ENCODE measurements at regions not wholly inside any gene's neighbourhood (a gene's known extent, or its start where the extent isn't known, plus 50 kb on each side); places are given as distances from the start of the nearest gene placed in this dataset.

DNA sequence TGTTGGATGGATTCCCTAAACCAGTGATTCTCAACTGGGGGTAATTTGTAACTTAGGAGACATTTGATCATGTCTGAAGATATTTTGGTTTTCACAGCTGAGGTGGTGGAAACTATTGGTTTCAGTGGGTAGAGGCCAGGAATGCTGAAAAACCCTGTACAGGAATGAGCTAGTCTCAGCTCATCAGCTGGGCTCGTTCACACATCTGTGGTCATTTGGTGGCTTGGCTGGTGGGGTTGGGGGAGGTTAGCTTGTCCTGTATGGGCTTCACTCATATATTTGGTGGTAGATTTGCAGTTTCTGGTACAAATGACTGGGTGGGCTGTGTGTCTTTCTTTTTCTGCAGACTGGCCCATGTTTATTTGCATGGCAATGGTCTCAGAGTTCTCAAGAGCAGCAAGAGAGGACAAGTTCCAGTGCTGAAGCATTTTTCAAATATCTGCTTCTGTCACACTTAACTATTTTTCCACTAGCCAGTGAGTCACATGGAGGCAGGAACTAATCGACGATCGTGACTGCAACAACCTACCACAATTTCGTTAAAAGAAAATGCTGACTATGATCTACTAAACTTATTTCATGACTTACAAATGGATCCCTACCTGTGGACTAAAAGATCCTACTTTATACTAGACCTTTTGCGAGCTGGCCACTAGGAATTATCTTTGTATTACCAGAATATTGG, 321.7 kb upstream of the PLXNA2 start:
- no peaks in the 10 kb centered on the region; the same call in none of the 2 replicates for H3K9me3 Mint-ChIP-seq
- H3K4me3 Mint-ChIP-seq: no peak overlapping the region
- TF ChIP-seq, protein P1, sequence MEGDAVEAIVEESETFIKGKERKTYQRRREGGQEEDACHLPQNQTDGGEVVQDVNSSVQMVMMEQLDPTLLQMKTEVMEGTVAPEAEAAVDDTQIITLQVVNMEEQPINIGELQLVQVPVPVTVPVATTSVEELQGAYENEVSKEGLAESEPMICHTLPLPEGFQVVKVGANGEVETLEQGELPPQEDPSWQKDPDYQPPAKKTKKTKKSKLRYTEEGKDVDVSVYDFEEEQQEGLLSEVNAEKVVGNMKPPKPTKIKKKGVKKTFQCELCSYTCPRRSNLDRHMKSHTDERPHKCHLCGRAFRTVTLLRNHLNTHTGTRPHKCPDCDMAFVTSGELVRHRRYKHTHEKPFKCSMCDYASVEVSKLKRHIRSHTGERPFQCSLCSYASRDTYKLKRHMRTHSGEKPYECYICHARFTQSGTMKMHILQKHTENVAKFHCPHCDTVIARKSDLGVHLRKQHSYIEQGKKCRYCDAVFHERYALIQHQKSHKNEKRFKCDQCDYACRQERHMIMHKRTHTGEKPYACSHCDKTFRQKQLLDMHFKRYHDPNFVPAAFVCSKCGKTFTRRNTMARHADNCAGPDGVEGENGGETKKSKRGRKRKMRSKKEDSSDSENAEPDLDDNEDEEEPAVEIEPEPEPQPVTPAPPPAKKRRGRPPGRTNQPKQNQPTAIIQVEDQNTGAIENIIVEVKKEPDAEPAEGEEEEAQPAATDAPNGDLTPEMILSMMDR (IDR thresholded peaks at IDR 0.05): no peak
- no peak overlapping the region for H3K27ac Mint-ChIP-seq
- H3K4me1 Mint-ChIP-seq (ENCODE audit: low read depth): peaks cover 15% of the 10 kb centered on the region; the same call in 1 of the 2 replicates
- no peaks in the 10 kb centered on the region for H3K36me3 Mint-ChIP-seq (ENCODE audit: low read depth)
- no peaks in the 10 kb centered on the region for H3K27me3 Mint-ChIP-seq (ENCODE audit: insufficient read depth)
- DNase-seq: no peak

DNA sequence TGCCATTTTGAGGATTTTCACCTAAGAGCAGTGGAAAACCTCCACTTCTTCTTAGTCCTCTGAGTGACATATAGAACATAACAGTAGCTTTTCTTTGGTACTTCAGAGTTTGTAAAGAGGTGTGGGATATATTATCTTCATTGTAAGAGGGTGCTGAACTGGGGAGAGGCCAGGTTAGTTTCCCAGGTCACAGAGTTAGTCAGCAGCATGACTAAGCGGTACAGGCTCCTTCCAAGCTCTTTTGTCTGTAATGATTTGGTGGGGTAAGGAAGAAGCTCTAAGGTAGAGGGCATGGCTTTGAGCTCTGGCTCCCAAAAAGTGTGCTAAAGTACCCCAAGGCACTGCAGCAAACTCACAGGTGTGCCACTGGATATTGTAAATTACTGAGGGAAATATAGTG, 325.0 kb upstream of the PLXNA2 start:
- DNase-seq: no peak
- Mint-ChIP-seq H3K27me3 (ENCODE audit: insufficient read depth) (no peaks in the 10 kb centered on the region), H3K4me1 (ENCODE audit: low read depth) (no peaks in the 10 kb centered on the region), H3K36me3 (ENCODE audit: low read depth) (no peaks in the 10 kb centered on the region), H3K27ac (no peak overlapping the region), H3K4me3 (no peak overlapping the region), H3K9me3 (peaks cover 4% of the 10 kb centered on the region)
- TF ChIP-seq, protein P1 (IDR thresholded peaks at IDR 0.05): no peak

DNA sequence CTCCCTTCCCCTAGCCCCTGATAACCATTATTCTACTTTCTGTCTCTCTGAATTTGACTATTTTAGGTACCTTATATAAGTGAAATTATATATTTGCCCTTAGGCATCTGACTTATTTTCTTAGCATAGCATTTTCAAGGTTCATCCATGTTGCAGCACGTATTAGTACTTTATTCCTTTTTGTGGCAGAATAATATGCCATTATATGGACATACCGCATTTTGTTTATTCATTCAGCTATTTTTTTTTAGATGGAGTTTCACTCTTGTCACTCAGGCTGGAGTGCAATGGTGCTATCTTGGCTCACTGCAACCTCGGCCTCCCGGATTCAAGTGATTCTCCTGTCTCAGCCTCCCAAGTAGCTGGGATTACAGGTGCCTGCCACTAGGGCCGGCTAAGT, 326.2 kb upstream of the PLXNA2 start:
- H3K27me3 Mint-ChIP-seq (ENCODE audit: insufficient read depth): no peaks in the 10 kb centered on the region
- H3K4me3 Mint-ChIP-seq: no peak overlapping the region
- peaks cover 8% of the 10 kb centered on the region for H3K9me3 Mint-ChIP-seq
- no peak overlapping the region for H3K27ac Mint-ChIP-seq
- H3K36me3 Mint-ChIP-seq (ENCODE audit: low read depth): no peaks in the 10 kb centered on the region
- H3K4me1 Mint-ChIP-seq (ENCODE audit: low read depth): no peaks in the 10 kb centered on the region
- DNase-seq: no peak
- TF ChIP-seq, protein P1 (IDR thresholded peaks at IDR 0.05): no peak

DNA sequence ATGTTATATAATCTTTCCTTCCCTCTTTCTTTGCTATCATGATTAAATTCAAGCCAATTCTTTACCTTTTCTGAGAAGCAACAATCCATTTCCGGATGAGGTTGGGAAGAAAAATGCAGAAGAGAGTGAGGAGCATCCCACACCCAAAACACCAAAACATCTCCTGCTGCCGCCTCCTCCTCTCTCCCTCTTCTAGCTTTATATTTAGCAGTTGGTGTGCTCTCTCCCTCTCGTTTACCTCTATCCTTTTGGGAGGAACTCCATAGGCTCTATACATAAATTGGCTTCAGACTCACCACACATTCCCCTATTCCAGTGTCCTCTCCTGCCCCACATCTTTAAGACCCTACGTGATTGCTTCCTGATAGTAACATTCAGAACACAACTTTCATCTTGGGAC, 332.2 kb upstream of the PLXNA2 start:
- TF ChIP-seq, protein P1 (IDR thresholded peaks at IDR 0.05): no peak
- no peaks in the 10 kb centered on the region for H3K27me3 Mint-ChIP-seq (ENCODE audit: insufficient read depth)
- no peaks in the 10 kb centered on the region; the same call in 1 of the 2 replicates for H3K36me3 Mint-ChIP-seq (ENCODE audit: low read depth)
- no peaks in the 10 kb centered on the region for H3K4me1 Mint-ChIP-seq (ENCODE audit: low read depth)
- peaks cover 27% of the 10 kb centered on the region for H3K9me3 Mint-ChIP-seq
- no peak for DNase-seq
- H3K4me3 Mint-ChIP-seq: no peak overlapping the region
- H3K27ac Mint-ChIP-seq: no peak overlapping the region

DNA sequence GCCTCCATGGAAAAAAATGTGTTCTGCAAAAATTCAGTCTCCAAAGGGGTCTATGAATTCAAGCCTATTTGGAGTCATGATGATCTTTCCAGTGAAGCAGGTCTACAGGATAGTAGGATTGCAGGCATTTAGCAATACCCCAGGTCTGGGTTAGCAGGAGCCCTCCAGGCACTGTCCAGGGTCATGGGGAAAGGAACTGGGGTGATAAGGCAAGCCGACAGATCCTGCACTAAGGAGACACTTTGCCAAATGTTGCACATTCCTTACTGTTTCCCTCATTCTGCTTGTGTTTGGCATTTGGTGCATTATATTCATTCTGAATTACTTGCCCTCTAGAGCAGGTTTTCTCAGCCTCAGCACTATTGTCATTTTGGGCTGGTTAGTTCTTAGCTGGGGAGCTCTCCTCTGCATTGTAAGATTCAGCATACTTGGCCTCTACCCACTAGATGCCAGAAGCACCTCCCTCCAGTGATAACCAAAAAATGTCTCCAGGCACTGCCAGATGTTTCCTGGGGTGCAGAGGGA, 333.3 kb upstream of the PLXNA2 start:
- Mint-ChIP-seq H3K9me3 (peaks cover 29% of the 10 kb centered on the region), H3K27ac (no peak overlapping the region), H3K36me3 (ENCODE audit: low read depth) (no peaks in the 10 kb centered on the region; the same call in 1 of the 2 replicates), H3K27me3 (ENCODE audit: insufficient read depth) (no peaks in the 10 kb centered on the region), H3K4me1 (ENCODE audit: low read depth) (no peaks in the 10 kb centered on the region), H3K4me3 (no peak overlapping the region)
- DNase-seq: no peak
- TF ChIP-seq, protein P1 (IDR thresholded peaks at IDR 0.05): no peak

Data from HFFc6 (cell line).